HCT116 (cell line): ENCODE measurements at regions not wholly inside any gene's neighbourhood (a gene's known extent, or its start where the extent isn't known, plus 50 kb on each side); places are given as distances from the start of the nearest gene placed in this dataset.
"Not testable (repeated sequence)": the region's sequence is repeated elsewhere in the genome, so short reads cannot be mapped to it uniquely, and the experiment has no call there.

Source experiments
- ATAC-seq: fragments of 200-7000 bp; cut with Tn5 transposase; 2 replicates; pipeline ENCODE4 v1.9.1; 2020; ENCODE audit warnings: mild to moderate bottlenecking, moderate library complexity
- BruUV-seq: library from RNA; stranded (reverse); fragments of 400-500 nt; replicated peaks from 2 replicates; lab custom pipeline; 2021; lab: Mats Ljungman, UMichigan
- CTCF ChIA-PET: fragments of 300-600 bp; sonication (Branson Sonifier 250); formaldehyde crosslinking; loops from one replicate; lab custom pipeline; 2021; ENCODE audit warnings: antibody characterized with exemption; lab: Charles Lee
- POLR2A ChIA-PET: fragments of 300-600, 350-600 bp; sonication (Branson Sonifier 250); formaldehyde crosslinking; loops from one replicate; lab custom pipeline; 2021; ENCODE audit warnings: antibody characterized with exemption; lab: Charles Lee
- RAD21 ChIA-PET, 2 experiments: fragments of 300-600 bp; sonication (Branson Sonifier 250); formaldehyde crosslinking; loops; one replicate each; lab custom pipeline; 2023; ENCODE audit warnings: low total read pairs in 2 of 2; ENCODE audit not compliant: uncharacterized antibody in 2 of 2, unreplicated experiment in 2 of 2, low non-redundant PET in 1 of 2; lab: Charles Lee
- DNase-seq: peaks from one replicate; pipeline ENCODE4 v3.0.0-alpha.2; 2010; ENCODE audit warnings: low read depth, low spot score
- H2AFZ ChIP-seq: fragments of 200-600 bp; shearing (Covaris generic), sonication (generic); 2 replicates; pipeline ENCODE4 v1.6.1; 2017; ENCODE audit warnings: low read depth, mixed run types, mixed read lengths, antibody characterized with exemption, low read length; ENCODE audit not compliant: poor library complexity, severe bottlenecking
- H3K27ac ChIP-seq: 2 replicates; pipeline ENCODE4 v1.5.1; 2012; ENCODE audit warnings: low read depth, low read length
- H3K27me3 ChIP-seq: fragments of 200-600 bp; sonication (generic); 2 replicates; pipeline ENCODE4 v1.6.1; 2016; ENCODE audit warnings: mixed run types, low read length, mixed read lengths; ENCODE audit not compliant: insufficient read depth
- H3K36me3 ChIP-seq, 2 experiments: fragments of 200-500 bp in 1 of 2; fragments of 200-600 bp in 1 of 2; sonication (Bioruptor generic) in 1 of 2; sonication (generic) in 1 of 2; 2 replicates each; pipeline versions ENCODE4 v1.5.1 to v1.6.1; 2014 to 2016; ENCODE audit warnings: low read length in 2 of 2, inconsistent platforms in 1 of 2, mixed read lengths in 1 of 2, mixed run types in 1 of 2; ENCODE audit not compliant: insufficient read depth in 2 of 2, control insufficient read depth in 1 of 2
- H3K4me1 ChIP-seq, 2 experiments: fragments of 200-600 bp in 1 of 2; sonication (generic) in 1 of 2; 2 replicates each; pipeline versions ENCODE4 v1.5.1 to v1.6.1; 2012 to 2017; ENCODE audit warnings: low read length in 2 of 2, inconsistent platforms in 1 of 2, mild to moderate bottlenecking in 1 of 2, mixed read lengths in 1 of 2, mixed run types in 1 of 2, moderate library complexity in 1 of 2; ENCODE audit not compliant: insufficient read depth in 2 of 2, control insufficient read depth in 1 of 2
- H3K4me2 ChIP-seq: fragments of 200-600 bp; sonication (generic); 2 replicates; pipeline ENCODE4 v1.6.1; 2017; ENCODE audit warnings: mixed run types, low read length, mixed read lengths
- H3K4me3 ChIP-seq, 2 experiments: fragments of 200-600 bp in 1 of 2; sonication (generic) in 1 of 2; replicated peaks in 1 of 2; 2 replicates each; pipeline ENCODE4 v1.5.1; 2011 to 2016; ENCODE audit warnings: low read length in 2 of 2, control low read depth in 1 of 2, low read depth in 1 of 2, mild to moderate bottlenecking in 1 of 2, mixed read lengths in 1 of 2, mixed run types in 1 of 2
- H3K79me2 ChIP-seq: fragments of 200-600 bp; sonication (generic); 2 replicates; pipeline ENCODE4 v1.6.1; 2017; ENCODE audit warnings: mild to moderate bottlenecking, mixed run types, low read length, moderate library complexity, mixed read lengths; ENCODE audit not compliant: insufficient read depth
- H3K9ac ChIP-seq: fragments of 200-600 bp; sonication (generic); 2 replicates; pipeline ENCODE4 v1.6.1; 2016; ENCODE audit warnings: low read length, mixed read lengths
- H3K9me2 ChIP-seq: fragments of 200-600 bp; sonication (generic), shearing (Covaris generic); 2 replicates; pipeline ENCODE4 v1.6.1; 2017; ENCODE audit warnings: mixed run types, mild to moderate bottlenecking, moderate library complexity; ENCODE audit not compliant: insufficient read depth
- H3K9me3 ChIP-seq, 2 experiments: fragments of 200-500 bp in 1 of 2; fragments of 200-600 bp in 1 of 2; sonication (Bioruptor generic) in 1 of 2; sonication (generic) in 1 of 2; 2 replicates each; pipeline ENCODE4 v1.6.1; 2014 to 2017; ENCODE audit warnings: low read length in 2 of 2, mixed read lengths in 2 of 2, inconsistent platforms in 1 of 2, low read depth in 1 of 2, mild to moderate bottlenecking in 1 of 2, mixed run types in 1 of 2, moderate library complexity in 1 of 2; ENCODE audit not compliant: control insufficient read depth in 1 of 2, insufficient read depth in 1 of 2
- H4K20me1 ChIP-seq: fragments of 200-600 bp; sonication (generic), shearing (Covaris generic); 2 replicates; pipeline ENCODE4 v1.6.1; 2017; ENCODE audit warnings: mixed run types, mild to moderate bottlenecking, moderate library complexity; ENCODE audit not compliant: insufficient read depth
- EGR1 ChIP-seq: IDR thresholded peaks from 2 replicates; pipeline ENCODE4 v1.6.1; 2012; ENCODE audit warnings: low read depth
- ELF1 ChIP-seq: IDR thresholded peaks from 2 replicates; pipeline ENCODE4 v1.6.1; 2012; ENCODE audit warnings: low read depth, borderline replicate concordance
- FOSL1 ChIP-seq: IDR thresholded peaks from 2 replicates; pipeline ENCODE4 v1.6.1; 2012; ENCODE audit warnings: low read depth
- RAD21 ChIP-seq: IDR thresholded peaks from 2 replicates; pipeline ENCODE4 v1.6.1; 2012; ENCODE audit warnings: low read depth, mild to moderate bottlenecking
- SP1 ChIP-seq: IDR thresholded peaks from 2 replicates; pipeline ENCODE4 v1.6.1; 2012; ENCODE audit warnings: low read depth
- ZNF274 ChIP-seq: fragments of 200-500 bp; sonication (Bioruptor generic); IDR thresholded peaks from 2 replicates; pipeline ENCODE4 v1.6.1; 2014; ENCODE audit warnings: mild to moderate bottlenecking, low read depth, low read length, inconsistent platforms
- intact Hi-C: fragments of 100-400 bp; cut with micrococcal nuclease; formaldehyde crosslinking; loops from 2 replicates; pipeline ENCODE4 v1.10.0; 2022
- TF ChIP-seq, protein P1 (sequence below), 3 experiments: fragments of 200-600 bp in 1 of 3; sonication (generic) in 1 of 3; IDR thresholded peaks in 2 of 3; conservative IDR thresholded peaks in 1 of 3; 2 replicates each; pipeline ENCODE4 v1.5.1; 2012 to 2017; ENCODE audit warnings: low read depth in 2 of 3, low read length in 2 of 3, antibody characterized with exemption in 1 of 3, borderline replicate concordance in 1 of 3, control low read depth in 1 of 3, mild to moderate bottlenecking in 1 of 3, mixed read lengths in 1 of 3, mixed run types in 1 of 3, moderate library complexity in 1 of 3; ENCODE audit not compliant: insufficient read depth in 1 of 3

DNA sequence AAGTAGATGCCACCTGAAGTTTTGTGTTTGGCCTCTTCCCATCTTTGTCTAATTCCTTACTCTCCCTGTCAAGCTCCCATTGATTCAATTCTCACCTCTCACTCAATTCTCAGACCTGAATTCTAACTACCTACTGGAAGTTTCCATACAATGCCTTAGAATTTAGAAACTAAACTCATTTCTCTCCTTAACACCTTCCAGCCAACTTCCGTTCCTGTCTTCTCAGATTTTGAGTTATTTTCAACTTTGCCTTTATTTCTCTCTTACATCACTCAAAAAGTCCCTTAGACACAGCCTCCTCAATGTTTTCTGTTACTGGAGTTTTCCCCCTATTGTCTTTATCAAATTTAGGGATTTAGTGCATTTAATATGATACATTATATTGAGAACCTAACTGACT lies 382.2 kb downstream of the DMAC1 start:
- H3K4me1 ChIP-seq, CTCF ChIA-PET, ATAC-seq, H3K9me3 ChIP-seq, POLR2A ChIA-PET, H3K79me2 ChIP-seq, intact Hi-C loops, H2AFZ ChIP-seq, H3K27ac ChIP-seq, H3K4me3 ChIP-seq, DNase-seq, H3K36me3 ChIP-seq, BruUV-seq, H3K27me3 ChIP-seq, H3K9ac ChIP-seq, H3K4me2 ChIP-seq, H3K9me2 ChIP-seq, RAD21 ChIA-PET, H4K20me1 ChIP-seq: not testable (repeated sequence)

DNA sequence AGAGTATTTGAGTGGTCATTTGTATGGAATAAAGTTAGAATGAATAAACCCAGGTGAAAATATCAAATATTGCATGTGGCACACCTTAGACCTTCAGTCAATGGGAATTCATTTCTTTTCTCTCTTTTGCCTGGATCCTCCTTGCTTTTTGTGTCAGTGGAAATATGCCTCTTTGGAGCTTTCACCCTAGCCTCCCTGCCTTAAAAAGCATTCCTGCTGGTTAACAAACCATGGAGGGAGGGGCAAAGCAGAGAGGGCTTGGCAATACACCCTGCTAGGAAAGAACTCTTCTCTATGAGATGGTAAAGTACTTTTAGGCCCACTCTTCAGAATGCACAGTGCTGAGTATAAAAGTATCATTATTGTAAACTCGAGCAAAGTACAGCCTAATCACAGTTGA lies 383.7 kb downstream of the DMAC1 start:
- BruUV-seq, result no TSS peak
- no peaks in the 10 kb centered on the region for H3K27me3 ChIP-seq
- H3K4me3 ChIP-seq, result no peak overlapping the region
- intact Hi-C loops, result no loop called here
- DNase-seq, result no peak
- POLR2A ChIA-PET, result no interaction called here
- H3K4me1 ChIP-seq, result no peaks in the 10 kb centered on the region
- no peaks in the 10 kb centered on the region for H3K9me2 ChIP-seq
- no peak for ATAC-seq
- no peak overlapping the region for H3K27ac ChIP-seq
- H3K9ac ChIP-seq, result no peak overlapping the region
- CTCF ChIA-PET, result no interaction called here
- TF ChIP-seq RAD21 (no peak), ELF1 (no peak), FOSL1 (no peak), EGR1 (no peak), SP1 (no peak), ZNF274 (no peak)
- TF ChIP-seq, protein P1, sequence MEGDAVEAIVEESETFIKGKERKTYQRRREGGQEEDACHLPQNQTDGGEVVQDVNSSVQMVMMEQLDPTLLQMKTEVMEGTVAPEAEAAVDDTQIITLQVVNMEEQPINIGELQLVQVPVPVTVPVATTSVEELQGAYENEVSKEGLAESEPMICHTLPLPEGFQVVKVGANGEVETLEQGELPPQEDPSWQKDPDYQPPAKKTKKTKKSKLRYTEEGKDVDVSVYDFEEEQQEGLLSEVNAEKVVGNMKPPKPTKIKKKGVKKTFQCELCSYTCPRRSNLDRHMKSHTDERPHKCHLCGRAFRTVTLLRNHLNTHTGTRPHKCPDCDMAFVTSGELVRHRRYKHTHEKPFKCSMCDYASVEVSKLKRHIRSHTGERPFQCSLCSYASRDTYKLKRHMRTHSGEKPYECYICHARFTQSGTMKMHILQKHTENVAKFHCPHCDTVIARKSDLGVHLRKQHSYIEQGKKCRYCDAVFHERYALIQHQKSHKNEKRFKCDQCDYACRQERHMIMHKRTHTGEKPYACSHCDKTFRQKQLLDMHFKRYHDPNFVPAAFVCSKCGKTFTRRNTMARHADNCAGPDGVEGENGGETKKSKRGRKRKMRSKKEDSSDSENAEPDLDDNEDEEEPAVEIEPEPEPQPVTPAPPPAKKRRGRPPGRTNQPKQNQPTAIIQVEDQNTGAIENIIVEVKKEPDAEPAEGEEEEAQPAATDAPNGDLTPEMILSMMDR (IDR thresholded peaks at IDR 0.05 in 2 of 3, conservative IDR thresholded peaks at IDR 0.05 in 1 of 3; ENCODE audit: borderline replicate concordance in 1 of 3, insufficient read depth in 1 of 3, low read depth in 2 of 3, low read length in 2 of 3), result no peak
- no peak overlapping the region for H2AFZ ChIP-seq
- H3K9me3 ChIP-seq, result no peaks in the 10 kb centered on the region
- H3K4me2 ChIP-seq, result no peak overlapping the region
- H3K79me2 ChIP-seq, result no peaks in the 10 kb centered on the region
- H4K20me1 ChIP-seq, result no peaks in the 10 kb centered on the region
- H3K36me3 ChIP-seq, result no peaks in the 10 kb centered on the region
- RAD21 ChIA-PET, result no interaction called here
